Heart right ventricle (tissue), 16 donors: ENCODE measurements at regions not wholly inside any gene's neighbourhood (a gene's known extent, or its start where the extent isn't known, plus 50 kb on each side); places are given as distances from the start of the nearest gene placed in this dataset.

Experiments
- ATAC-seq, 8 donors: fragments of 200-7000 bp; cut with Tn5 transposase; one replicate each; pipeline ENCODE4 v1.9.1; 2020; ENCODE audit warnings: mild to moderate bottlenecking in 8 of 8, moderate library complexity in 8 of 8, moderate number of reproducible peaks in 1 of 8
- DNase-seq, 2 donors: peaks; one replicate each; pipeline ENCODE4 v3.0.0-alpha.2; 2020
- H3K27ac ChIP-seq, 10 donors: fragments of 200-600 bp; sonication (generic) in 2 of 10; one replicate each; pipeline versions ENCODE4 v1.5.0 to v1.8.0; 2020 to 2022; ENCODE audit warnings: mild to moderate bottlenecking in 3 of 10
- H3K27me3 ChIP-seq, 7 donors: fragments of 200-600 bp; one replicate each; pipeline ENCODE4 v1.8.0; 2021 to 2022; ENCODE audit warnings: mild to moderate bottlenecking in 2 of 7
- H3K36me3 ChIP-seq, 9 donors: fragments of 200-600 bp; sonication (generic) in 1 of 9; one replicate each; pipeline versions ENCODE4 v1.5.0 to v1.8.0; 2020 to 2022; ENCODE audit warnings: mild to moderate bottlenecking in 2 of 9
- H3K4me1 ChIP-seq, 9 donors: fragments of 200-600 bp; sonication (generic) in 1 of 9; one replicate each; pipeline versions ENCODE4 v1.5.0 to v1.8.0; 2020 to 2022; ENCODE audit warnings: mild to moderate bottlenecking in 4 of 9
- H3K4me3 ChIP-seq, 10 donors: fragments of 200-600 bp; sonication (generic) in 2 of 10; one replicate each; pipeline versions ENCODE4 v1.5.0 to v1.8.0; 2020 to 2022; ENCODE audit warnings: mild to moderate bottlenecking in 7 of 10, moderate library complexity in 2 of 10
- H3K9me3 ChIP-seq, 11 donors: fragments of 200-600 bp in 10 of 11; sonication (generic) in 2 of 11; one replicate each; pipeline versions ENCODE4 v1.5.0 to v1.8.0; 2013 to 2022; ENCODE audit warnings: mild to moderate bottlenecking in 2 of 11, control low read depth in 1 of 11, moderate library complexity in 1 of 11
- CTCF ChIP-seq, 9 donors: fragments of 200-600 bp; sonication (generic) in 2 of 9; IDR thresholded peaks; one replicate each; pipeline versions ENCODE4 v1.5.0 to v1.8.0; 2021 to 2022; ENCODE audit warnings: antibody characterized with exemption in 9 of 9, mild to moderate bottlenecking in 5 of 9, moderate library complexity in 1 of 9
- WGBS, 2 donors: extraction: QIAGEN DNeasy Blood & Tissue Kit; methylation state at CpG; one replicate each; pipeline ENCODE4 v1.1.7; 2013; ENCODE audit warnings: inconsistent platforms in 1 of 2; 5-methylcytosine and 5-hydroxymethylcytosine counted together
- intact Hi-C, 10 donors: fragments of 100-400 bp; cut with DNase I; formaldehyde crosslinking; loops; one replicate each; pipeline versions ENCODE4 v1.11.1 to v1.14.2; 2022
- donor health status: Arrhythmogenic right ventricular cardiomyopathy.
- donor health status: ischemic (EF 13 %, LVEDD 7.1; RV severe dilation, severe dysfunction).
- donor health status: healthy with polysubstance abuse.
- donor health status: DM: no; HTN: yes; CAD: no.
- donor health status: DM: no; HTN: no; CAD: no.
- donor health status: ischemic (EF 25% LVEDD 6.9; RV normal size, moderate dysfunction).
- donor health status: ischemic (EF 25% LVEDD 5.7; RV mildly dilated, moderate dysfunction).
- donor health status: healthy.
- donor health status: DM: yes; HTN: yes; CAD: no.
- donor health status: Ischemic cardiomyopathy.
- donor health status: ischemic (EF 35%, LVEDD 5.7; RV mildly dilated, moderate dysfunction).
- donor health status: nonischemic (EF 11% LVEDD 7.7; RV severe dilation, severe dysfunction).
- donor health status: DM: yes; HTN: yes; CAD: no.
- donor health status: PGD.
- donor health status: ischemic (EF 29% LVEDD 5.4; RV normal size, mild dysfunction).
- donor health status: nonischemic (EF 23%, LVEDD 6.1; RV moderate dilation, normal function).

DNA sequence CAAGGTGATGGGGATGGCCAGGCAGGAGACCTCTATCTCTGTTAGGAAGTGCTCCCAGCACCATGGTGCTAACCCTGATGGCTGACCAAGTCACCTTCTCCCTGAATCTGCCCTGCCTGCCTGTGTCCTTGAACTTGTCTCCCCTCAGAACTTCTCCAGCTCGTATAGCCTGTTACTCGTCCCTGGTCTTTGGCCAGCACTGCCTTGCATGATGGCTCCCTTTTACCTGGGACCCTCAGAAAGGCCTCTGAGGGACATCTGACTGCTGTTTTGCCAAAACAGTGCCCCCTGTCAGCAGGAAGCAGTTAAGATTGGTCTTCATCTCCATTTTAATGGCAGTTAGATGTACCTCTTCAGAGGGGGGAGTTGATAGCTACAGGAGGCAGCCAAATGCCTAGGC, 148.3 kb downstream of the RHOU start:
- 87 to 93% methylated on average over 2 of the region's 2 CpGs for whole genome bisulfite sequencing, 2 donors
- no peak for DNase-seq
- no peaks in the 10 kb centered on the region for H3K36me3 ChIP-seq
- no peaks in the 10 kb centered on the region for H3K4me1 ChIP-seq
- no peak for TF ChIP-seq CTCF (IDR thresholded peaks at IDR 0.05)
- no peak overlapping the region for H3K27ac ChIP-seq
- peaks cover 0 to 9% (median 4%) of the 10 kb centered on the region in 11 donors for H3K9me3 ChIP-seq
- H3K27me3 ChIP-seq = no peaks in the 10 kb centered on the region
- intact Hi-C loops = no loop called here
- H3K4me3 ChIP-seq = no peak overlapping the region
- no peak for ATAC-seq

GRCh38 chr1:228884196-228884595, 148.9 kb downstream of the RHOU start:
- H3K27ac ChIP-seq = no peak overlapping the region
- no peak for TF ChIP-seq CTCF (IDR thresholded peaks at IDR 0.05)
- ATAC-seq (no peak), DNase-seq (no peak)
- intact Hi-C loops = no loop called here
- no peaks in the 10 kb centered on the region for H3K27me3 ChIP-seq
- 95 to 96% methylated on average over 5 of the region's 5 CpGs for WGBS, 2 donors
- H3K4me3 ChIP-seq = no peak overlapping the region
- peaks cover 0 to 9% (median 4%) of the 10 kb centered on the region in 11 donors for H3K9me3 ChIP-seq
- H3K4me1 ChIP-seq = no peaks in the 10 kb centered on the region
- H3K36me3 ChIP-seq = no peaks in the 10 kb centered on the region

GRCh38 chr1:228884615-228885566, 149.6 kb downstream of the RHOU start:
- ATAC-seq (no peak), DNase-seq (no peak)
- Histone ChIP-seq H3K4me1 (no peaks in the 10 kb centered on the region), H3K27me3 (no peaks in the 10 kb centered on the region), H3K36me3 (no peaks in the 10 kb centered on the region), H3K27ac (no peak overlapping the region), H3K4me3 (no peak overlapping the region), H3K9me3 (peaks cover 0 to 11% (median 4%) of the 10 kb centered on the region in 11 donors)
- whole genome bisulfite sequencing, 2 donors = 83 to 85% methylated on average over 4 of the region's 4 CpGs
- intact Hi-C loops = no loop called here
- no peak for TF ChIP-seq CTCF (IDR thresholded peaks at IDR 0.05)

- intact Hi-C loops = no loop called here
- DNase-seq (no peak), ATAC-seq (no peak)
- Histone ChIP-seq H3K36me3 (no peaks in the 10 kb centered on the region), H3K27ac (no peak overlapping the region), H3K4me1 (no peaks in the 10 kb centered on the region), H3K4me3 (no peak overlapping the region), H3K27me3 (no peaks in the 10 kb centered on the region), H3K9me3 (peaks cover 0 to 13% (median 4%) of the 10 kb centered on the region in 11 donors)
- no peak for TF ChIP-seq CTCF (IDR thresholded peaks at IDR 0.05)
- 87 to 90% methylated on average over 7 of the region's 7 CpGs for WGBS, 2 donors
Measured at GRCh38 chr1:228885845-228886244, 150.6 kb downstream of the RHOU start.
